ENCODE measurements at regions not wholly inside any gene's neighbourhood (a gene's known extent, or its start where the extent isn't known, plus 50 kb on each side); places are given as distances from the start of the nearest gene placed in this dataset.
"Not testable (repeated sequence)": the region's sequence is repeated elsewhere in the genome, so short reads cannot be mapped to it uniquely, and the experiment has no call there.

DNA sequence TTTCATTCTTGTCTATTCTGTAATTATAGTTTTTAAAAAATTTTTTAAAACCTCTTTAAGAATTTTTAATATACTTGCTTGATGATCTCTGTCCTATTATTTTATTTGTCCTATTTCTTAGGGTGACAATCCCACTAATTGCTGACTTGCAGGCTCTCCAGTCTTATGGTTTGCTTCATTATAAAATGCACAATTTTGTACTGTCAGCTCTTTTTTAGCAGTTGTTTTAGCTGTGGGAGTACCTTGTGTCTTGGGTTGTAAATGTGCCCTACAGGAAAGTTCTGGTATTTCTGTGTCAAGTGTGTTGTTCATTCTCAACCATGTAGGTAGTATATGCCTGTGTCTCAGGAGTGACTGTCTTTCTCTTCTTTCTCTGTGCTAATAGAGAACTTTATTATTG is 118.2 kb upstream of the IL15 start:
- no peak for DNase-seq (ENCODE audit: low read depth in 1 of 2, low spot score in 1 of 2)

- no peak for DNase-seq (ENCODE audit: low read depth in 1 of 2, low spot score in 1 of 2)
Measured at GRCh38 chr4:141524116-141524515, 112.3 kb upstream of the IL15 start.

GRCh38 chr4:141524841-141525240 is 111.5 kb upstream of the IL15 start:
- no peak for DNase-seq (ENCODE audit: low read depth in 1 of 2, low spot score in 1 of 2)

DNA sequence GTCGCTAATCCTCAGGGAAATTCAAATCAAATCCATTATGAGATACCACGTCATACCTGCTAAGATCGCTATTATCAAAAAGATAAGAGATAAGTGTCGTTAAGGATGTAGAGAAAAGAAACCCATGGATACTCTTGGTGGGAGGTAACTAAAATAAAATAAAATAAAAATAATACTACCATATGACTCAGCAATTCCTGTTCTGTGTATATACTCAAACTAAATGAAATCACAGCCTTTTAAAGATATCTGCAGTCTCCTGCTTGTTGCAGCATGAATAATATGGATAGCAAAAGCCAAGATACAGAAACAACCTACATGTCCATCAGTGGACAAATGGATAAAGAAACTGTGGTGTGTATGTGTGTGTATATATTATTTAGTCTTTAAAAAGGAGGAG is 105.8 kb upstream of the IL15 start:
- no peak for DNase-seq (ENCODE audit: low read depth in 1 of 2, low spot score in 1 of 2)

DNA sequence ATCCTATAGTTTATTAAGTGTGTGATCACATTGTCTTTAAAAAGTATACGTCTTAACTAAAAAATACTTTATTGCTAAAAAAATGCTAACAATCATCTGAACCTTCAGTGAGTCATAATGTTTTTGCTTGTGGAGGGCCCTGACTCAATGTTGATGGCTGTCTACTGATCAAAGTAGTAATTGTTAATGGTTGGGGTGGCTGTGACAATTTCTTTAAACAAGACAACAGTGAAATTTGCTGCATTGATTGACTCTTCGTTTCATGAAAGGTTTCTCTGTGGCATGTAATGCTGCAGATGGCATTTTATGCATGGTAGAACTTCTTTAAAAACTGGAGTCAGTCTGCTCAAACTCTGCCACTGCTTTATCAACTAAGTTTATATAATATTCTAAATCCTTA is 101.4 kb upstream of the IL15 start:
- DNase-seq (ENCODE audit: low read depth in 1 of 2, low spot score in 1 of 2) = no peak

DNA sequence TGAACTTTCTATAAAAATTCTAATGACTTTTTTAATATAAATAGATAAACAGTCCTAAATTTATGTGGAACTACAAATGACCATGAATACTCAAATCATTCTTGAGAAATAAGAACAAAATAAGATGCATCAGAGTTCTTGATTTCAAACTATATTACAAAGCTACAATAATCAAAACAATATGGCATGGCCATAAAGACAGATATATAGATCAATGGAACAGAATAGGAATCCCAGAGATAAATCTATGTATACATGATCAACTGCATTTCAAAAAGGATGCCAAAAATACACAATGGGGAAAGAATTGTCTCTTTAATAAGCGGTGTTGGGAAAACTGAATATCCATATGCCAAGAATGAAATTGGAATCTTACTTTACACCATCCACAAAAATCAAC is 98.4 kb upstream of the IL15 start:
- no peak for DNase-seq (ENCODE audit: low read depth in 1 of 2, low spot score in 1 of 2)

DNA sequence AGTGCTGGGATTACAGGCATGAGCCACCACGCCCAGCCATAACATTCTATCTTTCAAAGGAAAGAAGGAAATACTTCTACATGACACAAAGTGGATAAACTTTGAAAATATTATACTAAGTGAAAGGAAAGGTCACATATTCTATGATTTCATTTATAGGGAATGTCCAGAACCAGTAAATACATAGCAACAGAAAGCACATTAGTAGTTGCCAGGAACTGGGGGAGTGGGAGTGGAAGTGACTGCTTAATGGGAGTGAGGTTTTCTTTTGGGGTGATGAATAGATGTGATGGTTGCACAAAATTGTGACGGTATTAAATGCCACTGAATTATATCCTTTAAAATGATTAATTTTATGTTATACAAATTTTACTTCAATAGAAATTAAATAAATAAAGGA is 95.7 kb upstream of the IL15 start:
- no peak for DNase-seq (ENCODE audit: low read depth in 1 of 2, low spot score in 1 of 2)

DNA sequence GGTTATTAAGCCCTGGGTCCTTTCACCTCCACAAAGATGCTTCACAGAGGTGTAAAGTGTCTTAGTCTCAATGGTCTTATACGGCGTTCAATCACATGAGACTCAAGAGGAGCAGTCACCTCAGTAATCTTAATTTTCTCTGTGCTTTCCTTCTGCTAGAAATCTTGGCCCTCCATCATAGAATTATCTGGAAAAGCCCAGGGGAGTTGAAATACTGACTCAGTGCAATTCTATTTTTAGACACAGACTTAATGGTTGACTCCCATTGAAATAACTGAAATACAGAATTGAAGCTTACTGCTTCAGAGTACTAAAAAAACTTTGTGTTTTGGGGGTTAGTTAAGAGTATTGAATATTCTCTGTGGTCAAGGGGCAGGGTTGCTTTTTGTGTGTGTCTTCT is 94.5 kb upstream of the IL15 start:
- no peak for DNase-seq (ENCODE audit: low read depth in 1 of 2, low spot score in 1 of 2)

GRCh38 chr4:141543176-141543575 is 93.2 kb upstream of the IL15 start:
- no peak for DNase-seq (ENCODE audit: low read depth in 1 of 2, low spot score in 1 of 2)

GRCh38 chr4:141543706-141544105 is 92.7 kb upstream of the IL15 start:
- no peak for DNase-seq (ENCODE audit: low read depth in 1 of 2, low spot score in 1 of 2)

GRCh38 chr4:141548791-141549190 is 87.6 kb upstream of the IL15 start:
- DNase-seq (ENCODE audit: low read depth in 1 of 2, low spot score in 1 of 2) = no peak

DNA sequence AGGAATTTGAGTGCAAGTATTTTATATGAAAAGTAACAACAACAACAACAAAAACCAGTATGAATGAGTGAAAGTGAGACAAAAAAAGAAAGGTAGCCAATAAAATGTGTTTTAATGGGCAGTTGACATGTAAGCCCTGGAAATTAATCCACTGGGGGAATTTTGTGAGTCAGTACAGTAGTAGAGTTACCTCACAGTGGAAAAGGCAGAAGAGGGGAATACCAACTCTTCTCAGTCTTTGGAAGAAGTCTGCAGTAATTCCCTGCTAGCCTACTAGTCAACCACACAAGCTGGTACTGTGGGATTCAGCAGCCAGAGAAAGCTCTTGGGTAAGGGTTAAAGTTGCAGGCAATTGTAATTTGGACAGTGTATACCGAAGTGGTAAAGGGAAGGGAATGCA is 76.3 kb upstream of the IL15 start:
- no peak for DNase-seq (ENCODE audit: low read depth in 1 of 2, low spot score in 1 of 2)

GRCh38 chr4:141562649-141563048 is 73.7 kb upstream of the IL15 start:
- no peak for DNase-seq (ENCODE audit: low read depth in 1 of 2, low spot score in 1 of 2)

DNA sequence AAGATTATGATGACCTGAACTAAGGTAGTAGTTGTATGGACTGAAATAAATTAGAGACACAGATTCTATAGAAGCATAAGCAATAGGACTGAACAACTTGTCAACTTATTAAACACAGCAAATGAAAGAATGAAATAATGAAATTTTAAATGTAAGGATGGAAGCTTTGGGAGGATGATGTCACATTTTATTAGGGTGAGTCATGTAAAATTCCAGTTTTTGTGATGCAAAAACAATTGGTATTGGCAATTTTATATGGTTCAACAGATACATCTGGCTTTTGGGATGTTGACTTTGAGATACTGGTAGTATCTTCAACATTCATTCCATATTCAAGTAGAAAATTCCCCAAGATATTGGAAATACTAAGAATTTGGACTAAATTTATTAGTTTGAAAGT is 72.7 kb upstream of the IL15 start:
- DNase-seq (ENCODE audit: low read depth in 1 of 2, low spot score in 1 of 2) = no peak

DNA sequence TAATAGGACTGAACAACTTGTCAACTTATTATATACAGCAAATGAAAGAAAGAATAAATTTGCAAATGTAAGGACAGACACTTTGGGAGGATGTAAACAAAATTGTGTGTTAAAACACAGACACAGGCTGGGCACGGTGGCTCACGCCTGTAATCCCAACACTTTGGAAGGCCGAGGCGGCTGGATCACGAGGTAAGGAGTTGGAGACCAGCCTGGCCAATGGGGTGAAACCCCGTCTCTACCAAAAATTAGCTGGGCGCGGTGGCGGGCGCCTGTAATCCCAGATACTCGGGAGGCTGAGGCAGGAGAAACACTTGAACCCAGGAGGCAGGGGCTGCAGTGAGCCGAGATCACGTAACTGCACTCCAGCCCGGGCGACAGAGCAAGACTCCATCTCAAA is 71.4 kb upstream of the IL15 start:
- not testable (repeated sequence) for DNase-seq (ENCODE audit: low read depth in 1 of 2, low spot score in 1 of 2)

DNA sequence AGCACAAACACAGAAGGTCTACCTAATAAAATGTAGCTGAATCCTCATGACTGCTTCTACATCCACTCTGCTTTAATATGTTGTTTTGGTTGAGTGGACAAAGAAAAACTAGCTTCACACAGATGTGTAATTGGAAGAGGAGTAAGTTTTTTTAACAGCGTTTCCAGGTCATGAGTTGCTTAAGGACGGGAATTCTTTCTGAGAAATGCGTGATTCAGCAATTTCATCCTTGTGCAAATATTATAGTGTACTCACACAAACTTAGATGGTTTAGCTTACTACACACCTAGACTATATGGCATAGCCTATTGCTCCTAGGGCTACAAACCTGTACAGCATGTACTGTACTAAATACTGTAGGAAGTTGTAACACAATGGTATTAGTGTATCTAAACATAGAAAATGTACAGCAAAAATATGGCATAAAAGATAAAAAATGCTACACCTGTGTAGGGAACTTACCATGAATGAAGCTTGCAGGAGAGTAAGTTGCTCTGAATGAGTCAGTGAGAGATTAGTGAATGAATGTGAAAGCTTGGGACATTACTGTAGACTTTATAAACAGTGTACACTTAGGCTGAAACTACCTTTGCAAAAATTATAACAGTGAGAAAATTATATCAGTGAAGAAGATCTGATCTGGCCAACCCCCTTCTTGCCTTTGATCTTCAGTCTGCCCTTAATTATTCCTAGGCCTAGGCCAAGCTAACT is 70.8 kb upstream of the IL15 start:
- no peak for DNase-seq (ENCODE audit: low read depth in 1 of 2, low spot score in 1 of 2)

DNA sequence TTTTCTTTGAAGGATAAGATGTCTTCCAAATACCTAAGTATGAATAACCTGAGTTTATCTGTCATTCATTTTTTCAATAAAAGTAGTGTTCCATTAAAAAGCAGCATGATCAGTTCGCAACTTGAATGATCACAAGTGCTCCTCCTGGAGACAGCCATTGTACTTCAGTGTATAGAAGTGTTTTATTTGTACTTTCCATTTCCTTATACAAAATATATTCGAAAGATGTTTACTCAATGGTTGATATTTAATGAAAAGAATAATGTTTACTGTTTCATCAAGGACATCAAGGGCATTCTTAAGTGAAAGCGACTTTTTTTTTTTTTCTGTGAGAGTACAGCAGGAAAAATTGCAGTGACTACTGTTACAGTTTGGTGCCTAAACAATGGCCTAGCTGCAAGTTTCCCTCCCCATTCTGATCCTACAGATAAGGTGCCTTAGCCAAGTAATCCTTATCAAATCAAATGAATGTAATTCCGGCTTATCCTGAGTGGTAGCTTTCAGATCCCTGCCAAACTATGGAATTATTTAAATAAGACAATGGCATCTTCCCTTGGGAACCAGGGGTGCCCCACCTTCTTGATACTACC is 69.0 kb upstream of the IL15 start:
- no peak for DNase-seq (ENCODE audit: low read depth in 1 of 2, low spot score in 1 of 2)

DNA sequence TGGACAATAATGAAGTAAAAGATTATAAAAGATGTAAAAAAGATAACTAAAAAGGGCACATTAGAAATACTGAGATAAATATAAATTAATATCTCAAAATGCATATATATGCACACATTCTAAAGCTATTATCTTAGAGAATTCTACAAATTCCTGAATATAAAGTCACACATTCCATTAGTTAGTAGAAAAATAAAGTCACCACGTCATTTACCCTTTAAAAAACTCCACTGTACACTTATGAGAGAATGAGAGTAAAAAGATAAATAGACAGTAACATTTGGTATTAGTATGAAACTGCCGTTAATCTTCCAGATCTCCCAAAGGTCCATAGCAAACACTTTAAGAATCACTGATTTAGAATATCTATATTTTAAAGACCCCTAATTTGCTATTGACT is 67.2 kb upstream of the IL15 start:
- DNase-seq (ENCODE audit: low read depth in 1 of 2, low spot score in 1 of 2) = no peak

DNA sequence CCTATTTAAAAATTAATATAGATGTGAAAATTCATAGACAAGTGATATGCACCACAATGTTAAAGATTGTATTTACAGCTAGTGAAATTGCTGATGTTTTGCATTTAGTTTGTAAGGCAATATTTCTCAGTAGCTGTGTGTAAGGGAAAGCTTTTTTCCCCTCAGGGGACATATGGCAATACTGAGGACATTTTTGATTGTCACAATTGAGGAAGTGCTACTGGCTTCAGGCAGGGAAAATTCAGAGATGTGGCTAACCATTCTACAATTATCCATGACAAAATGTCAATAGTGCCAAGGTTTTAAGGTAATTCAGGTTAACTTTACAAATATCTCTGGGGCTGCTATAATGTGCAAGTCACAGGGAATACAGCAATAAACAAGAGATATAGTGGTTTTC is 66.1 kb upstream of the IL15 start:
- no peak for DNase-seq (ENCODE audit: low read depth in 1 of 2, low spot score in 1 of 2)

- DNase-seq (ENCODE audit: low read depth in 1 of 2, low spot score in 1 of 2) = no peak
Measured at GRCh38 chr4:141571362-141571761, 65.0 kb upstream of the IL15 start.

DNA sequence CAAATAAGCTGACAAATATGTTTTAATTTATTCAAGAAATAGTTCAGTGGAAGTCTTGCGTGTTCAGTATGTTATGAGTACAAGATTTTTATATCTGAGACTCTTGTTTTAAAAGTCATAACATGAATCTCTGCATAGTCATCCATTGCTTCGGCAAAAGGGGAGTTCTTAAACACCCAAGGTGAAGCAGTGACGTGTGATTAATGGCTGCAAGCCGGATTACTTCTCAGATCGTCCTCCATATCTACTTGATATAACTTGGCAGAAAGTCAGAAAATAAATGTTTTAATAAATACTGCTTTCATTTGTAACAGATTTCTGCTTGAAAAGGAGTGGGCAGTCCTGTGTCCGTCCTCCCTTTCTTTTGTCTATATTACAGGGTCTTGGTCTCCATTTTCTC is 64.6 kb upstream of the IL15 start:
- no peak for DNase-seq (ENCODE audit: low read depth in 1 of 2, low spot score in 1 of 2)

GRCh38 chr4:141573678-141574077 is 62.7 kb upstream of the IL15 start:
- no peak for DNase-seq (ENCODE audit: low read depth in 1 of 2, low spot score in 1 of 2)

DNA sequence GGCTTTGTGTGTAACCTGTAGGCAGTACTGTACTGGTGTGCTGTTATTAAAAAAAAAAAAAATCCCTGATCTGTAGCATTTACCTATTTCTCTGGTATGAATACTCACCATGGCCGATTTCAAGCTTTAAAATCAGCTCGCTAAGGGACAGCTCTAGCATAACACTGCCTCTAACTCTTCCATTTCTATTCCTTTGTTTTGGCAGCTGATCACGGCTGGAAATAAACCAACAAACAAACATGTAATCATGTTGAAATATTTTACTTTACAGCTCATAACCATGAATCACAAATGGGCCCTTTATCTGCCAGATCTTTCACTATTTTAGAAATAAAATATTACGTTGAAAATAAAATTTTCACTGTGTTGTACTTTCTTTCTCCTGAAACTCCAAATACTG is 60.5 kb upstream of the IL15 start:
- no peak for DNase-seq (ENCODE audit: low read depth in 1 of 2, low spot score in 1 of 2)

Measured in stimulated activated CD4-positive, alpha-beta T cell treated with anti-CD3 and anti-CD28 coated beads, Interleukin-15, amount 100 ng/mL, for 1 hour (primary cell).